Hepatocyte (in vitro differentiated cells): ENCODE measurements at regions not wholly inside any gene's neighbourhood (a gene's known extent, or its start where the extent isn't known, plus 50 kb on each side); places are given as distances from the start of the nearest gene placed in this dataset.

Experiments
- EZH2phosphoT487 ChIP-seq: fragments of 200-600 bp; sonication (generic); IDR thresholded peaks from one replicate; pipeline ENCODE4 v1.6.1; 2018; ENCODE audit warnings: antibody characterized with exemption, mild to moderate bottlenecking, low read depth, moderate library complexity; ENCODE audit not compliant: unreplicated experiment, severe bottlenecking
- TF ChIP-seq, protein P1 (sequence below): fragments of 200-600 bp; sonication (generic); IDR thresholded peaks from 2 replicates; pipeline ENCODE4 v1.5.1; 2016; ENCODE audit warnings: antibody characterized with exemption, mild to moderate bottlenecking; ENCODE audit not compliant: poor library complexity

DNA sequence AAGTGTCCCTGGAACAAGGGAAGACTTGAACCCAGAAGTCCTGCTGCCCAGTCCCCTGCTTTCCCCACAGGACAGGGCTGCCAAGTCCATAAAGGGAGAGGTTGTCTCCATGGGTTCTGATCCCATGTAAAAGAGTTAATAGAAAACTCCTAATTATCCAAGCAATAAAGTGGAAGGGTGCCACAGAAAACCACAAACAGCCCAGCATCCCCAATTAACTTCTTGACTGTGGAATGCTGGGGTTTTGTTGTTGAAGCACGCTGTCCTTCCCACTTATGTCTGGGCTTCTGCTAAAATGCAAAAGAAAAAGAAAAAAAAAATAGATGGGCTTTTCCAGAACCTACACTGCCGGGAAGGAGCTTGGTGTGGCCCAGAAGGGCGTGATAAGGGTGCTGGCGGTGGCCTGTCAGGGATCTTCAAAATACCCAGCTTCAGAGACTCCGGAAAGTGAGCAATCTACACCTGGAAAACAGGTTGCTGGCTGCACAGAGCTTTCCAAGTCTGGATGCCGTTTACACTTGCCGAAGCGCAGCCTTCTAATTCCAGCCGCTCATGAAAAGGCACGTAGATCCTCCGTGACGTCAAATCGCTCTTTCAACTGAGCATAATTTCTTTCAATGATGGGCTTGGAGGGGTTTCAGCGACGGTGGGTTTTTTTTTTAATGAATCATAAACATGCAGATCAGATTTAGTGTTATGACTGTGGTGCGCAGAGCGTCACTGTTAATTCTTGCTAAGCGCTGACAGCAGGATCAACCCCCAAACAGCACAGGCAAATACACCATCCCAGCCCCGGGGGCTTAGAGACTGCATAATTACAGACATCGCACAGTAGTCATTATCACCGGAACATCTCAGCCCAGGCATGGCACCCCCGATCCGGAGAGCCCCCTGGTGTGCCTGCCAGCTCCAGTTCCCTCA lies 197.6 kb downstream of the BCOR start:
- TF ChIP-seq EZH2phosphoT487, result no peak
- TF ChIP-seq, protein P1, sequence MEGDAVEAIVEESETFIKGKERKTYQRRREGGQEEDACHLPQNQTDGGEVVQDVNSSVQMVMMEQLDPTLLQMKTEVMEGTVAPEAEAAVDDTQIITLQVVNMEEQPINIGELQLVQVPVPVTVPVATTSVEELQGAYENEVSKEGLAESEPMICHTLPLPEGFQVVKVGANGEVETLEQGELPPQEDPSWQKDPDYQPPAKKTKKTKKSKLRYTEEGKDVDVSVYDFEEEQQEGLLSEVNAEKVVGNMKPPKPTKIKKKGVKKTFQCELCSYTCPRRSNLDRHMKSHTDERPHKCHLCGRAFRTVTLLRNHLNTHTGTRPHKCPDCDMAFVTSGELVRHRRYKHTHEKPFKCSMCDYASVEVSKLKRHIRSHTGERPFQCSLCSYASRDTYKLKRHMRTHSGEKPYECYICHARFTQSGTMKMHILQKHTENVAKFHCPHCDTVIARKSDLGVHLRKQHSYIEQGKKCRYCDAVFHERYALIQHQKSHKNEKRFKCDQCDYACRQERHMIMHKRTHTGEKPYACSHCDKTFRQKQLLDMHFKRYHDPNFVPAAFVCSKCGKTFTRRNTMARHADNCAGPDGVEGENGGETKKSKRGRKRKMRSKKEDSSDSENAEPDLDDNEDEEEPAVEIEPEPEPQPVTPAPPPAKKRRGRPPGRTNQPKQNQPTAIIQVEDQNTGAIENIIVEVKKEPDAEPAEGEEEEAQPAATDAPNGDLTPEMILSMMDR, result no peak
